ENCODE measurements at regions not wholly inside any gene's neighbourhood (a gene's known extent, or its start where the extent isn't known, plus 50 kb on each side); places are given as distances from the start of the nearest gene placed in this dataset.

- no peak overlapping the region for H3K4me3 Mint-ChIP-seq
- no peaks in the 10 kb centered on the region for H3K9me3 Mint-ChIP-seq
- Histone ChIP-seq H3K79me2 (ENCODE audit: insufficient read depth, low read length) (no peaks in the 10 kb centered on the region), H3K9ac (ENCODE audit: insufficient read depth, low read length, poor library complexity, severe bottlenecking) (no peak overlapping the region), H3K4me3 (replicated peaks in 1 of 3; ENCODE audit: low read depth in 2 of 3, low read length in 3 of 3) (no peak overlapping the region), H3K36me3 (replicated peaks in 1 of 2; ENCODE audit: control insufficient read depth in 1 of 2, insufficient read depth in 2 of 2, low read length in 2 of 2) (no peaks in the 10 kb centered on the region), H3K4me2 (replicated peaks; ENCODE audit: extremely low read depth, low read length, poor library complexity, severe bottlenecking) (no peak overlapping the region), H4K20me1 (ENCODE audit: insufficient read depth, low read length) (no peaks in the 10 kb centered on the region), H3K27ac (ENCODE audit: low read depth in 1 of 2, low read length in 2 of 2) (no peak overlapping the region), H2AFZ (ENCODE audit: insufficient read depth, low read depth, low read length, poor library complexity, severe bottlenecking) (no peak overlapping the region), H3K4me1 (ENCODE audit: control insufficient read depth in 1 of 2, insufficient read depth in 2 of 2, low read length in 2 of 2) (no peaks in the 10 kb centered on the region), H3K9me3 (replicated peaks in 1 of 2; ENCODE audit: control insufficient read depth in 1 of 2, insufficient read depth in 1 of 2, low read length in 2 of 2) (no peaks in the 10 kb centered on the region), H3K27me3 (ENCODE audit: control insufficient read depth in 2 of 2, insufficient read depth in 2 of 2, low read length in 2 of 2) (no peaks in the 10 kb centered on the region)
- peaks cover 1 to 6% (median 6%) of the 10 kb centered on the region in 3 donors for H3K27me3 Mint-ChIP-seq (ENCODE audit: low read depth in 3 of 3)
- no peak for DNase-seq
- no peaks in the 10 kb centered on the region for H3K36me3 Mint-ChIP-seq
- WGBS (ENCODE audit: insufficient coverage): 61% methylated on average over 9 of the region's 15 CpGs
- TF ChIP-seq, protein P1, sequence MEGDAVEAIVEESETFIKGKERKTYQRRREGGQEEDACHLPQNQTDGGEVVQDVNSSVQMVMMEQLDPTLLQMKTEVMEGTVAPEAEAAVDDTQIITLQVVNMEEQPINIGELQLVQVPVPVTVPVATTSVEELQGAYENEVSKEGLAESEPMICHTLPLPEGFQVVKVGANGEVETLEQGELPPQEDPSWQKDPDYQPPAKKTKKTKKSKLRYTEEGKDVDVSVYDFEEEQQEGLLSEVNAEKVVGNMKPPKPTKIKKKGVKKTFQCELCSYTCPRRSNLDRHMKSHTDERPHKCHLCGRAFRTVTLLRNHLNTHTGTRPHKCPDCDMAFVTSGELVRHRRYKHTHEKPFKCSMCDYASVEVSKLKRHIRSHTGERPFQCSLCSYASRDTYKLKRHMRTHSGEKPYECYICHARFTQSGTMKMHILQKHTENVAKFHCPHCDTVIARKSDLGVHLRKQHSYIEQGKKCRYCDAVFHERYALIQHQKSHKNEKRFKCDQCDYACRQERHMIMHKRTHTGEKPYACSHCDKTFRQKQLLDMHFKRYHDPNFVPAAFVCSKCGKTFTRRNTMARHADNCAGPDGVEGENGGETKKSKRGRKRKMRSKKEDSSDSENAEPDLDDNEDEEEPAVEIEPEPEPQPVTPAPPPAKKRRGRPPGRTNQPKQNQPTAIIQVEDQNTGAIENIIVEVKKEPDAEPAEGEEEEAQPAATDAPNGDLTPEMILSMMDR (IDR thresholded peaks at IDR 0.05): no peak
- H3K4me1 Mint-ChIP-seq: no peaks in the 10 kb centered on the region
- intact Hi-C loops (cut with micrococcal nuclease): loop anchor here in 1 of 2 donors (10.0 kb wide), 1 partner anchor 143 kb away; no protein-coding TSS in a partner anchor
- H3K27ac Mint-ChIP-seq: no peak overlapping the region
These were observed 76.7 kb upstream of the SEPTIN5 start for GRCh38 chr22:19637408-19638281.

- no peak overlapping the region for H3K27ac ChIP-seq (ENCODE audit: low read depth in 1 of 2, low read length in 2 of 2)
- Mint-ChIP-seq H3K4me3 (no peak overlapping the region), H3K36me3 (no peaks in the 10 kb centered on the region), H3K27ac (no peak overlapping the region), H3K4me1 (peaks cover 6% of the 10 kb centered on the region), H3K27me3 (ENCODE audit: low read depth in 3 of 3) (peaks cover 1 to 7% (median 6%) of the 10 kb centered on the region in 3 donors), H3K9me3 (no peaks in the 10 kb centered on the region)
- no peaks in the 10 kb centered on the region for H4K20me1 ChIP-seq (ENCODE audit: insufficient read depth, low read length)
- H3K4me3 ChIP-seq (replicated peaks in 1 of 3; ENCODE audit: low read depth in 2 of 3, low read length in 3 of 3): no peak overlapping the region
- no peaks in the 10 kb centered on the region for H3K36me3 ChIP-seq (replicated peaks in 1 of 2; ENCODE audit: control insufficient read depth in 1 of 2, insufficient read depth in 2 of 2, low read length in 2 of 2)
- H3K9me3 ChIP-seq (replicated peaks in 1 of 2; ENCODE audit: control insufficient read depth in 1 of 2, insufficient read depth in 1 of 2, low read length in 2 of 2): no peaks in the 10 kb centered on the region
- no peak overlapping the region for H3K9ac ChIP-seq (ENCODE audit: insufficient read depth, low read length, poor library complexity, severe bottlenecking)
- TF ChIP-seq, protein P1 (IDR thresholded peaks at IDR 0.05): no peak
- H3K79me2 ChIP-seq (ENCODE audit: insufficient read depth, low read length): no peaks in the 10 kb centered on the region
- no peak for DNase-seq
- no peak overlapping the region for H3K4me2 ChIP-seq (replicated peaks; ENCODE audit: extremely low read depth, low read length, poor library complexity, severe bottlenecking)
- H2AFZ ChIP-seq (ENCODE audit: insufficient read depth, low read depth, low read length, poor library complexity, severe bottlenecking): no peak overlapping the region
- H3K4me1 ChIP-seq (ENCODE audit: control insufficient read depth in 1 of 2, insufficient read depth in 2 of 2, low read length in 2 of 2): peaks cover 4 to 6% of the 10 kb centered on the region in 2 donors
- 90% methylated on average over 5 of the region's 8 CpGs for WGBS (ENCODE audit: insufficient coverage)
- intact Hi-C loops (cut with micrococcal nuclease): loop anchor here in 1 of 2 donors (10.0 kb wide), 1 partner anchor 144 kb away; no protein-coding TSS in a partner anchor
- H3K27me3 ChIP-seq (ENCODE audit: control insufficient read depth in 2 of 2, insufficient read depth in 2 of 2, low read length in 2 of 2): no peaks in the 10 kb centered on the region
These were observed 75.9 kb upstream of the SEPTIN5 start for GRCh38 chr22:19638282-19639015.
